ENCODE measurements at regions not wholly inside any gene's neighbourhood (a gene's known extent, or its start where the extent isn't known, plus 50 kb on each side); places are given as distances from the start of the nearest gene placed in this dataset.
A peak's percentile ranks its signal among the peaks of the same experiment; 100 is the strongest.

- no peak for DNase-seq
These were observed 409.2 kb upstream of the LRRC4C start for GRCh38 chr11:41868606-41869005.

GRCh38 chr11:41872426-41872825 lies 413.0 kb upstream of the LRRC4C start:
- no peak for DNase-seq

- DNase-seq = no peak
These were observed 413.4 kb upstream of the LRRC4C start for GRCh38 chr11:41872870-41873269.

GRCh38 chr11:41878095-41878494 lies 418.6 kb upstream of the LRRC4C start:
- no peak for DNase-seq

GRCh38 chr11:41879214-41879613 lies 419.8 kb upstream of the LRRC4C start:
- DNase-seq = no peak

DNA sequence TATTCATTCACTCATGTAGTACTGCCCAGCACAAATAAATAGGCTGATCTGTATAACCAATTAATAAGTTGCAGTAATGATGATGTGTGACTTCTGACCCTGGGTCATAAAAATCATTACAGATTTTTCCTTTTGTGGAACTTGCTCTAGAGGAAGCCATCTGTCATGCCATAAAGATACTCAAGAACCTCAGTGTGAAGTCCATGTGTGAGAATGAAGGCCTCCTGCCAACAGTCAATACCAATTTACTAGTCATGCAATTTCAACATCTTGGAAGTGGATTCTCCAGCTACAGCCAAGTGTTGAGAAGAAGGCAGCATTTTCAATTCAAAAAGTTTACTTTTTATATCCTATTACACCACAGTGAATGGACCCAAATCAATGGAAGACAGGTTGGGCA lies 435.6 kb upstream of the LRRC4C start:
- DNase-seq = no peak

DNA sequence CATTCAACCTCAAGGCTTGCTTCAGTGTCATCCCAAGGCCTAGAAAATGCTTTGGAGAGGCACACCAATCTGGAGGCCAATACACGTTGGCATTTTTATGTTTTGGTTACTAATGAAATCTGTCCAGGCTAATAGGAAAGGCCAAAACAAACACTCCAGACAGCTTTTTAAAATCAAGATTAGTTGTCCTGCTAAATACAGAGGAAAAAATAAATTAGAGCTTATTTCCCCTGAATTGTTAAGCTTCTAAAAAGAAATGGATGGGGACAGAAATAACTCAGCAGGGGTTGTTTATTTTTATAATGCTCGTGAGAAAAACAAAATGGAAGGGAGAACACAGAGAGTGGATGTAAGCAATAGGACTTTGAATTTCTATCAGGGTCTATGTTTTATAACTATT lies 438.5 kb upstream of the LRRC4C start:
- no peak for DNase-seq

GRCh38 chr11:41917900-41918299 lies 458.4 kb upstream of the LRRC4C start:
- no peak for DNase-seq

- no peak for DNase-seq
These were observed 460.9 kb upstream of the LRRC4C start for GRCh38 chr11:41920374-41920773.

DNA sequence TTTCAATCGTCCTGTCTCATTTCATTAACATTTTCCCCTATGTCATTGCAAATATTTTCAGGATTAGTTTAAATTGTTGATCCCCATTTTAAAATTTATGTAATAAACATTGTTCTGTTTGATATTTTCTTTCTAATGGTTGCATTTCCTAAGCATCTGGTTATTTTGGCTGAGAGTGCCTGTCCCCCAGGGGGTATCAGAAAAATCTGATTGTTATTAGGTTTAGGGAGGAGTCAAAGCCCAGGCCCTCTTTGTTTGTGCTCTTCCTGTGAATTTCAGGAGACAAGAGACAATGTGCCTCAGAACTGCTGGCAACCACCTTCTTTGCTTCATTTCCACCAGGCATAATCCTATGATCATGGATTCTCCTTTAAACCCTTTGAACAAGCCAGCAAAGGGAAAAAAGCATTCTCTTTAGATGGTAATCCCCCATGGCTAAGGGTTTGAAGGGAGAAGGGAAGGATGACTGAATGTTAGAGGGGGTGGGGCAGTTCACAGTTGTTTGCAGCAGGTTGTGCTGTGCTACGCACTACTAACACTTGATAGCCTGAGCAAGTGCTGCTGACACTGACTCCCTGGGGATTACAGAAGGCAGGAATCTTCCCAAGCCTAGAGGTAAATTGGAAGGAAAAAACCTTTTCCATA lies 462.4 kb upstream of the LRRC4C start:
- peak; percentile 6 to 67 for DNase-seq

DNA sequence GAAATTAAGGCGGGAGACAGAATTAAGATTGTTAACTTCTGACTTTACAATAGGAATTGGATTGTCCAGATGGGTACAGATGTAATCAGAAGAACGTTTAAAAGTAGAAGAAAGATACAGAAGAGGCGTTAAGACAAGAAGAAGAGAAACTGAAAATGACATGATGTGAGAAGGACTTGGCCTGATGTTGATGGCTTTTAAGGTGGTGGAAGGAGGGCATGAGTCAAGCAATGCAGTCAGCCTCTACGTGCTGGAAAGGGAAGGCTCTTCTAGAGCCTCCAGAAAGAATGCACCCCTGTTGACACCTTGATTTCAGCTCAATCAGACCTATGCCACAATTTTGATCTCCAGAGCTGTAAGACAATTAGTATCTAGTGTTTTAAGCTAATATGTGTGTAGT lies 466.9 kb upstream of the LRRC4C start:
- DNase-seq = no peak

GRCh38 chr11:41935241-41935640 lies 475.8 kb upstream of the LRRC4C start:
- no peak for DNase-seq

DNA sequence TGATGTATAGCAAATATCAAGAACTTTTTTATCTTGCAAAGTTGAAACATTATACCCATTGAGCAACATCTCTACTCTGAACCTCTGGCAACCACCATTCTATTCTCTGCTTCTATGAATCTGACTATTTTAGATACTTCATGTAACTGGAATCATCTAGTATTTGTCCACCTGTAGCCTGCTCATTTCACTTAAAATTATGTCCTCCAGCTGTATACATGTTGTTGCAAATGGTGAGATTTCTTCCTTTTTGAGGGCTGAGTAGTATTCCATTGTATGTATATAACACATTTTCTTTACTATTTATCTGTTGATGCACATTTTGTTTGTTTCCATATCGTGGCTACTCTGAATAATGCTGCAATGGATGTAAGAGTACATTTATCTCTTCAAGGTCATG lies 476.3 kb upstream of the LRRC4C start:
- DNase-seq = no peak

- DNase-seq = peak in 1 of 2 experiments; percentile 1
These were observed 484.2 kb upstream of the LRRC4C start for GRCh38 chr11:41943656-41944055.

DNA sequence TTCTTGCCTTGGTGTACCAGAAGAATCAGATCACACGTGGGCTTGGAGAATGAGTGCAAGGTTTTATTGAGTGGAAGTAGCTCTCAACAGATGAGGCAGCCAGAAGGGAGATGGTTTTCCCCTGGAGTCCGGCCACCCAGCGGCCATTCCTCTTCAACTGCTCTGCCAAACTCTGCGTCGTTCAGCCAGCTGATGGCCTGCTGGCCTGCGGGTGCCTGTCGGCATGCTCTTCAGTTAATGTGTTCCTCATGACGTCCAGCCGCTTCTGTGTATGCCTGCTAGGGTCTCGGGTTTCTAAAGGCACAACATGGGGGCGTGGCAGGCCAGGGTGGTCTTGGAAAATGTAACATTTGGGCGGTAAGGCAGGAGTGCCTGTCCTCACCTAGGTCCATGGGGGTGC lies 487.9 kb upstream of the LRRC4C start:
- DNase-seq = no peak

DNA sequence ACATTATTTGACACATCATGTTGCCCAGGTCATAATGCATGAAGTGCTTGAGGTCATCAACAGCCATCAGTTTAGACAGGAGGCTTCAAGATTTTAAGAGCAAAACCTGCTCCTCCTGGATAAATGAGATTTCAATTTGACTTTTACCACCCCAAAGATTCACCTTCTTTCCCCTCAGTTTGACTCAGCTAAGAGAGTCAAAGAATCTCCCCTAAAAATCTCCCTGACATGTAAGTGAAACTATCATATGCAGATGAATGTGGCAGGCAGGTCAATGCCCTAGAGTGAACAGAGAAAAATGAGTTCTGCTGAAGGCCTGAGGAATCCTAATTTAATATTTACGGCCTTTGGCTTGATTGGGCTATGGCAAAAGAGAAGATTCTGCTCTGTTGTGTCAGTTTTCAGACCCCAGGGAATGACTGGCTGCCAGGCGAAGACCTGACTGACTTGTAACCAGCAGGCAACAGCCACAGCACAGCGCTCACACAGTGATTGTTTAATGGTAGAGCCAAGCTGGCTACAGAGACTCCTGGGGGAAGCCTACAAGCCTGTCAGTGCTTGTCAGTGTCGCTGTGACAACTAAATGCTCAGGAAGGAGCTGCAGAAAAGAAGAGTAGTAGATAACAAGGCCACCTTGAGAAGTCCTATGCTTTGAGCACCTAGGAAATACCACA lies 491.2 kb upstream of the LRRC4C start:
- DNase-seq = no peak

DNA sequence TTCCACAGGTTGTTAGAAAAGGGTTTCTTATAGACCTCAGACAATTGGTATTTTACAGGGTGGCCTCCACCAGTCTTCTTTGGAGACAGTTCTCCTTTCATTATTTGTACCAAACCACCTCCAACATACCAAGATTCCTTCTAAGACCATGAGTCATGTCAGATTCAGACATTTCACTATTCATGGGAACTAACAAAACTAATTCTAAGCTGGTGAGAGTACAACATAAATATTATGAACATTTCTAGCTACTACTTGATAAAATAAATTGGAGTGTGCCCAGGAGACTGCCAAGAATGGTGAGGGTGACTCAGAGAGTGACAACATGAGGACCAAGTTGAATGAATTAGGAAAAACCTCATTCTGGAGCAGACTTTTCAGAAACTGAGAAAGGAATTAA lies 494.6 kb upstream of the LRRC4C start:
- DNase-seq = no peak

- DNase-seq = no peak
These were observed 495.6 kb upstream of the LRRC4C start for GRCh38 chr11:41955066-41955465.

GRCh38 chr11:41955635-41956400 lies 496.4 kb upstream of the LRRC4C start:
- no peak for DNase-seq

- DNase-seq = no peak
These were observed 504.0 kb upstream of the LRRC4C start for GRCh38 chr11:41963406-41963805.

GRCh38 chr11:41970681-41971080 lies 511.2 kb upstream of the LRRC4C start:
- DNase-seq = no peak

GRCh38 chr11:41971592-41971991 lies 512.1 kb upstream of the LRRC4C start:
- no peak for DNase-seq

DNA sequence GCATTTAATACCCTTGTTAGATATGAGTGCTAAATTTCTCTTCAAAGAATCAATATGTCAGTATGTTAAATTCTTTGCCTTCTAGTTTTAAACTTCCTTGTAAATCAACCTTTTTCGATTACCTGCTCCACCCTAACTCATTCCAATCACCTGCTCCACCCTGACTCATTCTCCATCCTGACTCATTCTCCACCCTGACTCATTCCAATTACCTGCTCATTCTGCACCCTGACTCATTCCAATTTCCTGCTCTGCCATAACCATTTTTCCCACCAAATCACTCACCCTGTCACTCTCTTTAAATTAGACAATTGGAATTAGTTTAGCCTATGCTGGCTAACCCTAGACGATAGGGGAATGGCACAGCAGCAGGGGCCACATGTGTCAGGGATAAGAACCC lies 519.5 kb upstream of the LRRC4C start:
- no peak for DNase-seq

DNA sequence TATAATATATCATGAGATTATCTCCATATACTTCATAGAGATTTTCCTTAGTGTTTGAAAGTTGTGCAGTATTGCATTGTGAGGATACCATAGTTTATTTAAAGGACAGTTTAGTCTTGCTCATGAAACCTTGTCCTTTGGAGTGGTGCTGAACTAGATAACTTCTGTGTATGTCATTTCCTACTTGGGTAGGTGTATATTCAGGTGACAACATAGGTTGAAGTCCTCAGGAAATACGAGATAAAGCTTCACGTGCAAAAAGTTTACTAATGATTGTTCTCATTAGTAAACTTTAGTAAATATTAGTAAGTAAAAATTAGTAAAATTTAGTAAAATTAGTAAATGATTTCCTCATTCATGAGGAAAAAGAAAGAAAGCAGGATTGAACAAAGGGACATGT lies 521.3 kb upstream of the LRRC4C start:
- DNase-seq = no peak

Data from NCI-H187 (cell line).